C4-2B (cell line): ENCODE measurements at regions not wholly inside any gene's neighbourhood (a gene's known extent, or its start where the extent isn't known, plus 50 kb on each side); places are given as distances from the start of the nearest gene placed in this dataset.

ENCODE experiments used
- CTCF ChIP-seq: fragments of 450-650 bp; conservative IDR thresholded peaks from 2 replicates; pipeline ENCODE4 v1.5.1; 2017; ENCODE audit warnings: mild to moderate bottlenecking
- ZFX ChIP-seq: fragments of 450-650 bp; IDR thresholded peaks from 2 replicates; pipeline ENCODE4 v1.6.1; 2017

- TF ChIP-seq CTCF, result no peak
- TF ChIP-seq ZFX, result no peak
Measured at GRCh38 chr14:34369648-34370030, 92.4 kb downstream of the SPTSSA start.
